ENCODE measurements at regions not wholly inside any gene's neighbourhood (a gene's known extent, or its start where the extent isn't known, plus 50 kb on each side); places are given as distances from the start of the nearest gene placed in this dataset.

- no peak for TF ChIP-seq EZH2 (IDR thresholded peaks at IDR 0.05; ENCODE audit: low read depth, unreplicated experiment)
- no peak for TF ChIP-seq CTCF (conservative IDR thresholded peaks at IDR 0.05; ENCODE audit: low read depth in 2 of 2)
- no peak for TF ChIP-seq POLR2AphosphoS5 (IDR thresholded peaks at IDR 0.05; ENCODE audit: low read depth)
- no peak for TF ChIP-seq EZH2phosphoT487 (IDR thresholded peaks at IDR 0.05; ENCODE audit: unreplicated experiment)
Measured at GRCh38 chr1:73800376-73800775, 397.6 kb downstream of the LRRIQ3 start.

Data from GM23338 (cell line).